ENCODE measurements at regions not wholly inside any gene's neighbourhood (a gene's known extent, or its start where the extent isn't known, plus 50 kb on each side); places are given as distances from the start of the nearest gene placed in this dataset.

DNA sequence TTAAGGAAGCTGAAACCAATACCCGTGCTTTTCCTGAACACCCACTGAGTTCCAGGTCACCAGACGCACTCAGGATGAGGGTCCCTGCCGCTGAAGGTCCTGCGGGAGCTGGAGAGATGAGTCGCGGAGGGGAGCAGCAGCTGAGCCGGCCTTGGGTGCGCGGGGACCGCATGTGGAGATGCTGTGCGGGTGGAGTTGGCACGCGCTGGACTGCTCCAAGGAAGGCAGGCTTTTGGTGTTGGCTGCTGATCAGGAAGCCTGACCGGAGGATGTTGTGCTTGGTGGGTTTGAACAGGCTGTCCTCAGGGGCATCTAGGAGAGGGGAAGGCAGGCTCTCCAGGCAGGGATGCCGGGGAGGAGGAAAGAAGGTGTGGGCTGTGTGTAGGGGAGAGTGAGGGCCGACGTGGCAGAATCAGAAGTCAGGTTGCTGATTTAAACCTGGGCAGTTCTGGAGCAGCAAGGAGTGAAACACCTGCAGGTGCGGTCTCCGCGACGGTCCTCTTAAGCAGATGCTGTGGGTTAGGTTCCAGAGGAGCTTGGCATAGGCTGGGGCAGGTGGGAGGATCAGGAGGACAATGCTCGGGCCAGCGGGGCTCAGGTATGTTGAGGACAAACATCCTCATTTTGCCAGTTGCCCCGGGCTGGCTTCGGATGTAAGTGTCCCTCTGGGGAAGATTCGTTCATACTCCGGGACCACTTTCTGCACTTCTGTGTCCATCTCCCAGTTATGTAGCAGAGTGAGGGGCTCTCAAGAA is 197.5 kb upstream of the B3GAT1 start:
- TF ChIP-seq, protein P1, sequence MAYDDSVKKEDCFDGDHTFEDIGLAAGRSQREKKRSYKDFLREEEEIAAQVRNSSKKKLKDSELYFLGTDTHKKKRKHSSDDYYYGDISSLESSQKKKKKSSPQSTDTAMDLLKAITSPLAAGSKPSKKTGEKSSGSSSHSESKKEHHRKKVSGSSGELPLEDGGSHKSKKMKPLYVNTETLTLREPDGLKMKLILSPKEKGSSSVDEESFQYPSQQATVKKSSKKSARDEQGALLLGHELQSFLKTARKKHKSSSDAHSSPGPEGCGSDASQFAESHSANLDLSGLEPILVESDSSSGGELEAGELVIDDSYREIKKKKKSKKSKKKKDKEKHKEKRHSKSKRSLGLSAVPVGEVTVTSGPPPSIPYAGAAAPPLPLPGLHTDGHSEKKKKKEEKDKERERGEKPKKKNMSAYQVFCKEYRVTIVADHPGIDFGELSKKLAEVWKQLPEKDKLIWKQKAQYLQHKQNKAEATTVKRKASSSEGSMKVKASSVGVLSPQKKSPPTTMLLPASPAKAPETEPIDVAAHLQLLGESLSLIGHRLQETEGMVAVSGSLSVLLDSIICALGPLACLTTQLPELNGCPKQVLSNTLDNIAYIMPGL (CRISPR knock-in tag; IDR thresholded peaks at IDR 0.05), result no peak
- TF ChIP-seq HES1 (IDR thresholded peaks at IDR 0.05; ENCODE audit: low read depth) (no peak), POLR2A (conservative IDR thresholded peaks at IDR 0.05) (no peak), ZNF12 (CRISPR knock-in tag; IDR thresholded peaks at IDR 0.05) (no peak), NR2C2 (CRISPR knock-in tag; IDR thresholded peaks at IDR 0.05) (no peak), NR2C2 (tag; IDR thresholded peaks at IDR 0.05) (no peak), CHD4 (IDR thresholded peaks at IDR 0.05; ENCODE audit: insufficient read depth, insufficient replicate concordance, low read depth, low read length, poor library complexity, severe bottlenecking) (no peak), BHLHE40 (IDR thresholded peaks at IDR 0.05; ENCODE audit: low read length) (no peak), TAF1 (IDR thresholded peaks at IDR 0.05; ENCODE audit: control insufficient read depth, extremely low read depth, insufficient read depth, low read length, severe bottlenecking) (no peak), SRSF3 (IDR thresholded peaks at IDR 0.05; ENCODE audit: insufficient read depth, low read length) (no peak), ZNF699 (CRISPR knock-in tag; IDR thresholded peaks at IDR 0.05; ENCODE audit: insufficient replicate concordance) (no peak), ATF4 (CRISPR knock-in tag; IDR thresholded peaks at IDR 0.05) (no peak), RBBP5 (IDR thresholded peaks at IDR 0.05; ENCODE audit: borderline replicate concordance, insufficient read depth, low read length, poor library complexity, severe bottlenecking) (no peak)
- TF ChIP-seq, protein P2, sequence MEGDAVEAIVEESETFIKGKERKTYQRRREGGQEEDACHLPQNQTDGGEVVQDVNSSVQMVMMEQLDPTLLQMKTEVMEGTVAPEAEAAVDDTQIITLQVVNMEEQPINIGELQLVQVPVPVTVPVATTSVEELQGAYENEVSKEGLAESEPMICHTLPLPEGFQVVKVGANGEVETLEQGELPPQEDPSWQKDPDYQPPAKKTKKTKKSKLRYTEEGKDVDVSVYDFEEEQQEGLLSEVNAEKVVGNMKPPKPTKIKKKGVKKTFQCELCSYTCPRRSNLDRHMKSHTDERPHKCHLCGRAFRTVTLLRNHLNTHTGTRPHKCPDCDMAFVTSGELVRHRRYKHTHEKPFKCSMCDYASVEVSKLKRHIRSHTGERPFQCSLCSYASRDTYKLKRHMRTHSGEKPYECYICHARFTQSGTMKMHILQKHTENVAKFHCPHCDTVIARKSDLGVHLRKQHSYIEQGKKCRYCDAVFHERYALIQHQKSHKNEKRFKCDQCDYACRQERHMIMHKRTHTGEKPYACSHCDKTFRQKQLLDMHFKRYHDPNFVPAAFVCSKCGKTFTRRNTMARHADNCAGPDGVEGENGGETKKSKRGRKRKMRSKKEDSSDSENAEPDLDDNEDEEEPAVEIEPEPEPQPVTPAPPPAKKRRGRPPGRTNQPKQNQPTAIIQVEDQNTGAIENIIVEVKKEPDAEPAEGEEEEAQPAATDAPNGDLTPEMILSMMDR (IDR thresholded peaks at IDR 0.05 in 2 of 3, conservative IDR thresholded peaks at IDR 0.05 in 1 of 3; ENCODE audit: insufficient read depth in 2 of 3, low read depth in 1 of 3, low read length in 3 of 3), result no peak
